A549 (cell line): ENCODE measurements at regions not wholly inside any gene's neighbourhood (a gene's known extent, or its start where the extent isn't known, plus 50 kb on each side); places are given as distances from the start of the nearest gene placed in this dataset.

Experiments
- ATAC-seq, 2 experiments: fragments of 200-7000 bp in 1 of 2; fragments of >200 bp in 1 of 2; cut with Nextera tagmentation in 1 of 2; cut with Tn5 transposase in 1 of 2; 3 replicates each; pipeline versions ENCODE4 v1.8.0 to v1.9.1; 2018 to 2020; ENCODE audit warnings: mild to moderate bottlenecking in 1 of 2, moderate library complexity in 1 of 2
- CTCF ChIA-PET: fragments of 300-600 bp; sonication (Branson Sonifier 250); formaldehyde crosslinking; extraction: SDS; loops from one replicate; lab custom pipeline; 2021; ENCODE audit warnings: antibody characterized with exemption, inconsistent platforms; lab: Yijun Ruan, JAX
- POLR2A ChIA-PET: fragments of 350-600 bp; formaldehyde crosslinking; extraction: SDS; loops from one replicate; lab custom pipeline; 2021; ENCODE audit warnings: antibody characterized with exemption, inconsistent platforms; lab: Yijun Ruan, JAX
- DNase-seq, 2 experiments: peaks; one replicate each; pipeline versions ENCODE4 v3.0.0 to v3.0.0-alpha.2; 2011 to 2016; ENCODE audit warnings: low read depth in 1 of 2, low spot score in 1 of 2
- FAIRE-seq: peaks from 2 replicates; lab custom pipeline; 2011; peaks lifted over from hg19 to GRCh38; lab: Jason Lieb, UNC
- H3K27ac ChIP-seq, 2 experiments: fragments of >200 bp; sonication (Bioruptor Twin); formaldehyde crosslinking; 3 replicates each; pipeline ENCODE4 v1.5.1; 2016 to 2017
- H3K4me1 ChIP-seq: fragments of >200 bp; sonication (Bioruptor Twin); formaldehyde crosslinking; 3 replicates; pipeline ENCODE4 v1.6.1; 2016
- H3K4me2 ChIP-seq: fragments of >200 bp; sonication (Bioruptor Twin); formaldehyde crosslinking; 3 replicates; pipeline ENCODE4 v1.6.1; 2016
- H3K4me3 ChIP-seq: fragments of >200 bp; sonication (Bioruptor Twin); formaldehyde crosslinking; 3 replicates; pipeline ENCODE4 v1.5.1; 2016
- H3K9me3 ChIP-seq: fragments of >200 bp; sonication (Bioruptor Twin); formaldehyde crosslinking; 3 replicates; pipeline ENCODE4 v1.6.1; 2016
- ATOH8 ChIP-seq: fragments of 250-450 bp; sonication (Bioruptor Pico); IDR thresholded peaks from 2 replicates; pipeline ENCODE4 v1.5.0; 2020; ENCODE audit warnings: low read depth, mild to moderate bottlenecking, moderate library complexity
- BHLHE40 ChIP-seq: IDR thresholded peaks from 2 replicates; pipeline ENCODE4 v1.6.1; 2012; ENCODE audit warnings: low read depth, low read length, inconsistent platforms
- CBX2 ChIP-seq: fragments of 200-600 bp; sonication (generic); IDR thresholded peaks from 2 replicates; pipeline ENCODE4 v1.6.1; 2016; ENCODE audit warnings: low read depth, mild to moderate bottlenecking, borderline replicate concordance
- CEBPB ChIP-seq, 2 experiments: fragments of >200 bp in 1 of 2; sonication (Bioruptor Twin) in 1 of 2; formaldehyde crosslinking in 1 of 2; IDR thresholded peaks; 2 replicates each; pipeline ENCODE4 v1.6.1; 2012 to 2016
- CHD4 ChIP-seq: fragments of 200-600 bp; sonication (generic); IDR thresholded peaks from 2 replicates; pipeline ENCODE4 v1.6.1; 2016; ENCODE audit warnings: antibody characterized with exemption, mild to moderate bottlenecking, borderline replicate concordance
- EHF ChIP-seq: fragments of 250-450 bp; sonication (Bioruptor Pico); IDR thresholded peaks from 2 replicates; pipeline ENCODE4 v1.5.0; 2020; ENCODE audit warnings: mild to moderate bottlenecking
- EP300 ChIP-seq, 2 experiments: fragments of >200 bp; sonication (Bioruptor Twin); formaldehyde crosslinking; IDR thresholded peaks; 2 replicates in 1 of 2; 3 replicates in 1 of 2; pipeline ENCODE4 v1.6.1; 2016 to 2017
- ESRRA ChIP-seq: fragments of 150-350 bp; IDR thresholded peaks from 2 replicates; pipeline ENCODE4 v1.6.1; 2014; ENCODE audit warnings: mild to moderate bottlenecking, low read length, borderline replicate concordance
- FOSB ChIP-seq: fragments of 250-450 bp; sonication (Bioruptor Pico); IDR thresholded peaks from 2 replicates; pipeline ENCODE4 v1.5.0; 2020; ENCODE audit warnings: mild to moderate bottlenecking, moderate library complexity
- FOSL2 ChIP-seq, 2 experiments: fragments of 450-650 bp in 1 of 2; fragments of >200 bp in 1 of 2; sonication (Bioruptor Twin) in 1 of 2; formaldehyde crosslinking; IDR thresholded peaks; 2 replicates each; pipeline versions ENCODE4 v1.5.0 to v1.6.1; 2016 to 2020; ENCODE audit warnings: mild to moderate bottlenecking in 1 of 2, moderate library complexity in 1 of 2
- GATA3 ChIP-seq: IDR thresholded peaks from 2 replicates; pipeline ENCODE4 v1.6.1; 2012; ENCODE audit warnings: borderline replicate concordance
- HES2 ChIP-seq: fragments of >200 bp; sonication (Bioruptor Twin); formaldehyde crosslinking; IDR thresholded peaks from 2 replicates; pipeline ENCODE4 v1.6.1; 2016
- HEYL ChIP-seq: fragments of 250-450 bp; sonication (Bioruptor Pico); IDR thresholded peaks from 2 replicates; pipeline ENCODE4 v1.8.0; 2021; ENCODE audit warnings: mild to moderate bottlenecking, moderate library complexity
- HOXB13 ChIP-seq: fragments of 250-450 bp; sonication (Bioruptor Pico); IDR thresholded peaks from 2 replicates; pipeline ENCODE4 v1.5.0; 2020; ENCODE audit warnings: low read depth, mild to moderate bottlenecking, moderate library complexity
- HOXB5 ChIP-seq: fragments of 250-450 bp; sonication (Bioruptor Pico); IDR thresholded peaks from 2 replicates; pipeline ENCODE4 v1.5.0; 2020; ENCODE audit warnings: mild to moderate bottlenecking, moderate library complexity
- KDM1A ChIP-seq: fragments of 200-600 bp; sonication (generic); IDR thresholded peaks from 2 replicates; pipeline ENCODE4 v1.6.1; 2016; ENCODE audit warnings: low read depth, mild to moderate bottlenecking
- MAFK ChIP-seq: fragments of 450-650 bp; IDR thresholded peaks from 2 replicates; pipeline ENCODE4 v1.6.1; 2014; ENCODE audit not compliant: partially characterized antibody
- MYC ChIP-seq: IDR thresholded peaks from 2 replicates; pipeline ENCODE4 v1.6.1; 2012; ENCODE audit warnings: mild to moderate bottlenecking, inconsistent platforms, low read length, improper control_type of control experiment, borderline replicate concordance
- NFE2L2 ChIP-seq: fragments of 150-350 bp; conservative IDR thresholded peaks from 2 replicates; pipeline ENCODE4 v1.6.1; 2014; ENCODE audit warnings: low read length
- NPAS2 ChIP-seq: fragments of 250-450 bp; sonication (Bioruptor Pico); IDR thresholded peaks from 2 replicates; pipeline ENCODE4 v1.8.0; 2022; ENCODE audit warnings: mild to moderate bottlenecking, moderate library complexity, borderline replicate concordance
- NR3C1 ChIP-seq: fragments of >200 bp; sonication (Bioruptor Twin); formaldehyde crosslinking; IDR thresholded peaks from 3 replicates; pipeline ENCODE4 v1.6.1; 2017
- PHF8 ChIP-seq: fragments of 200-600 bp; sonication (generic); IDR thresholded peaks from 2 replicates; pipeline ENCODE4 v1.6.1; 2016; ENCODE audit warnings: low read depth, mild to moderate bottlenecking, antibody characterized with exemption, moderate library complexity, borderline replicate concordance
- POLR2A ChIP-seq: IDR thresholded peaks from 2 replicates; pipeline ENCODE4 v1.6.1; 2012; ENCODE audit warnings: mild to moderate bottlenecking, low read length
- RAD21 ChIP-seq, 2 experiments: fragments of >200 bp in 1 of 2; sonication (Bioruptor Twin) in 1 of 2; formaldehyde crosslinking in 1 of 2; IDR thresholded peaks in 1 of 2; conservative IDR thresholded peaks in 1 of 2; 2 replicates in 1 of 2; 3 replicates in 1 of 2; pipeline ENCODE4 v1.6.1; 2012 to 2018; ENCODE audit warnings: inconsistent platforms in 1 of 2
- USF2 ChIP-seq: fragments of 450-650 bp; IDR thresholded peaks from 2 replicates; pipeline ENCODE4 v1.6.1; 2014; ENCODE audit warnings: antibody characterized with exemption
- ZC3H11A ChIP-seq: fragments of 450-650 bp; IDR thresholded peaks from 2 replicates; pipeline ENCODE4 v1.6.1; 2014; ENCODE audit warnings: antibody characterized with exemption, mild to moderate bottlenecking
- ZNF302 ChIP-seq: fragments of 250-450 bp; sonication (Bioruptor Pico); IDR thresholded peaks from 2 replicates; pipeline ENCODE4 v1.9.0; 2021; ENCODE audit warnings: inconsistent platforms, mild to moderate bottlenecking, moderate library complexity
- ZSCAN20 ChIP-seq: fragments of 250-450 bp; sonication (Bioruptor Pico); IDR thresholded peaks from 2 replicates; pipeline ENCODE4 v1.8.0; 2022; ENCODE audit warnings: mild to moderate bottlenecking, moderate library complexity
- WGBS: methylation state at CpG from one replicate; pipeline ENCODE4 v1.1.6; 2017; ENCODE audit errors: missing lambda C conversion rate; 5-methylcytosine and 5-hydroxymethylcytosine counted together
- TF ChIP-seq, protein P1 (sequence below): IDR thresholded peaks from 2 replicates; pipeline ENCODE4 v1.6.1; 2012

DNA sequence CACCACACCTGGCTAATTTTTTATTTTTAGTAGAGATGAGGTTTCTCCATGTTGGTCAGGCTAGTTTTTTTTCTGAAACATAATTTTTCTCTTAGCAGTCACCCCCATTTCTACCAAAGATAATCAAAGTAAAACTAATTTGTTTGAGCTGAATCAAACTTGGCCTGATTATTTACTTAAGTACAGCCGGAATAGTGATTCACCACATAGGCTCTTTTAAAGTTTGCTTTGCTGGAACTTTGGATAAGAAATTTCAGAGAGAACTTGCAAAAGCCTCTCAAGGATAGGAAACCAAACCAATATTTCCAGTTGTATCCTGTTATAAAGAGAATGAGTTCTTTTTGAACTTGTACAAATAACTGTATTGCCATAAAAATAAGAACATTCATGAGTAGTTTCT lies 105.0 kb upstream of the SYNCRIP start:
- FAIRE-seq, result no peak
- ChIA-PET CTCF (no interaction called here), POLR2A (interaction anchor here (2.2 kb wide), 1 partner anchor 69 kb away, joined by 7 read pairs; no protein-coding TSS in a partner anchor)
- ATAC-seq, result no peak
- no peaks in the 10 kb centered on the region for H3K9me3 ChIP-seq
- H3K4me3 ChIP-seq, result no peak overlapping the region
- H3K4me2 ChIP-seq, result peak overlapping the region; percentile 45; the same call in 2 of the 3 replicates
- H3K4me1 ChIP-seq, result no peaks in the 10 kb centered on the region
- TF ChIP-seq FOSB (CRISPR knock-in tag) (no peak), ESRRA (no peak), MYC (no peak), POLR2A (no peak)
- no peak overlapping the region for H3K27ac ChIP-seq
- WGBS, result 0% methylated on average over 1 of the region's 1 CpG
- peak in 1 of 2 experiments; percentile 14 for DNase-seq

DNA sequence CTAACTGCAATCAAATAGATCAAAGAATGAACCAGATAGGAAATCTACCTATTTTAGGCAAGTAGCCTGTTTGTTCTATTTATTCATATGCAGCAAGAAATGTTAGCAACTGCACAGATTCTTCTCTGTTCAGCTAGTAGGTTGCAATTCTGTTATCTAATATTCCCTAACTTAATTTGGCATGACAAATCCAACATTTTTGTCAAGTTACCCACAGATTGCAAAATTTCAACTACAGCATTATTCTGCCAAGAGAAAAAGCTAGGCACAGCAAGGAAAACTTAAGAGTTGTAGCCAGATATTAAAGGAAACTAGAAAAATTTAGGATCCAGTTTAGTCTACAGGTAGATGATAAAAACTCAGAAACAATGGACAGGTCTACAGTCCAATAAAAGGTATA lies 104.4 kb upstream of the SYNCRIP start:
- TF ChIP-seq PHF8 (no peak), HOXB13 (CRISPR knock-in tag) (no peak), HOXB5 (CRISPR knock-in tag) (no peak), ZNF302 (CRISPR knock-in tag) (no peak), ATOH8 (CRISPR knock-in tag) (no peak), HEYL (no peak), ZC3H11A (no peak), HES2 (no peak), EP300 (IDR thresholded peaks at IDR 0.05) (no peak), NR3C1 (no peak), USF2 (no peak), CHD4 (no peak), RAD21 (conservative IDR thresholded peaks at IDR 0.05 in 1 of 2, IDR thresholded peaks at IDR 0.05 in 1 of 2) (no peak), ZSCAN20 (CRISPR knock-in tag) (no peak), NFE2L2 (no peak)
- TF ChIP-seq, protein P1, sequence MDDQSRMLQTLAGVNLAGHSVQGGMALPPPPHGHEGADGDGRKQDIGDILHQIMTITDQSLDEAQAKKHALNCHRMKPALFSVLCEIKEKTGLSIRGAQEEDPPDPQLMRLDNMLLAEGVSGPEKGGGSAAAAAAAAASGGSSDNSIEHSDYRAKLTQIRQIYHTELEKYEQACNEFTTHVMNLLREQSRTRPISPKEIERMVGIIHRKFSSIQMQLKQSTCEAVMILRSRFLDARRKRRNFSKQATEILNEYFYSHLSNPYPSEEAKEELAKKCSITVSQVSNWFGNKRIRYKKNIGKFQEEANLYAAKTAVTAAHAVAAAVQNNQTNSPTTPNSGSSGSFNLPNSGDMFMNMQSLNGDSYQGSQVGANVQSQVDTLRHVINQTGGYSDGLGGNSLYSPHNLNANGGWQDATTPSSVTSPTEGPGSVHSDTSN, result no peak
- TF ChIP-seq, all 56 proteins: peak for 0
- ATAC-seq (no peak), DNase-seq (no peak), FAIRE-seq (no peak)
- ChIA-PET POLR2A (interaction anchor here (2.2 kb wide), 1 partner anchor 69 kb away, joined by 7 read pairs; no protein-coding TSS in a partner anchor), CTCF (no interaction called here)
- Histone ChIP-seq H3K4me1 (no peaks in the 10 kb centered on the region), H3K4me3 (no peak overlapping the region), H3K9me3 (no peaks in the 10 kb centered on the region), H3K27ac (no peak overlapping the region), H3K4me2 (no peak overlapping the region)

GRCh38 chr6:85744433-85744970 lies 101.8 kb upstream of the SYNCRIP start:
- no peak for ATAC-seq
- ChIA-PET CTCF (no interaction called here), POLR2A (no interaction called here)
- H3K27ac ChIP-seq, result no peak overlapping the region
- H3K4me3 ChIP-seq, result no peak overlapping the region
- H3K4me2 ChIP-seq, result no peak overlapping the region
- no peak for FAIRE-seq
- 41% methylated on average over 2 of the region's 4 CpGs for WGBS
- DNase-seq, result no peak
- no peak for TF ChIP-seq BHLHE40
- TF ChIP-seq CBX2, result no peak
- TF ChIP-seq HOXB5 (CRISPR knock-in tag), result no peak
- TF ChIP-seq NPAS2, result no peak
- no peak for TF ChIP-seq EHF (CRISPR knock-in tag)
- TF ChIP-seq CEBPB (IDR thresholded peaks at IDR 0.05), result no peak
- TF ChIP-seq, protein P1, result no peak
- no peak for TF ChIP-seq ESRRA
- TF ChIP-seq EP300 (IDR thresholded peaks at IDR 0.05), result no peak
- no peak for TF ChIP-seq GATA3
- TF ChIP-seq FOSL2 (IDR thresholded peaks at IDR 0.05), result no peak
- TF ChIP-seq FOSL2 (CRISPR knock-in tag; IDR thresholded peaks at IDR 0.05), result no peak
- no peak for TF ChIP-seq KDM1A
- no peak for TF ChIP-seq MAFK
- no peak for TF ChIP-seq FOSB (CRISPR knock-in tag)
- no peaks in the 10 kb centered on the region for H3K4me1 ChIP-seq
- H3K9me3 ChIP-seq, result no peaks in the 10 kb centered on the region
